ENCODE measurements at regions not wholly inside any gene's neighbourhood (a gene's known extent, or its start where the extent isn't known, plus 50 kb on each side); places are given as distances from the start of the nearest gene placed in this dataset.

- TF ChIP-seq, protein P1, sequence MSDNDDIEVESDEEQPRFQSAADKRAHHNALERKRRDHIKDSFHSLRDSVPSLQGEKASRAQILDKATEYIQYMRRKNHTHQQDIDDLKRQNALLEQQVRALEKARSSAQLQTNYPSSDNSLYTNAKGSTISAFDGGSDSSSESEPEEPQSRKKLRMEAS (IDR thresholded peaks at IDR 0.05): no peak
- TF ChIP-seq, protein P2, sequence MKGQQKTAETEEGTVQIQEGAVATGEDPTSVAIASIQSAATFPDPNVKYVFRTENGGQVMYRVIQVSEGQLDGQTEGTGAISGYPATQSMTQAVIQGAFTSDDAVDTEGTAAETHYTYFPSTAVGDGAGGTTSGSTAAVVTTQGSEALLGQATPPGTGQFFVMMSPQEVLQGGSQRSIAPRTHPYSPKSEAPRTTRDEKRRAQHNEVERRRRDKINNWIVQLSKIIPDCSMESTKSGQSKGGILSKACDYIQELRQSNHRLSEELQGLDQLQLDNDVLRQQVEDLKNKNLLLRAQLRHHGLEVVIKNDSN (IDR thresholded peaks at IDR 0.05): no peak
- TF ChIP-seq CEBPB (IDR thresholded peaks at IDR 0.05): no peak
- no peak for TF ChIP-seq TAF1 (IDR thresholded peaks at IDR 0.05; ENCODE audit: low read depth)
- TF ChIP-seq TEAD4 (IDR thresholded peaks at IDR 0.05): no peak
- no peak for TF ChIP-seq EGR1 (IDR thresholded peaks at IDR 0.05)
- no peak for TF ChIP-seq EP300 (IDR thresholded peaks at IDR 0.05; ENCODE audit: borderline replicate concordance)
- TF ChIP-seq CREB1 (IDR thresholded peaks at IDR 0.05; ENCODE audit: low read depth): no peak
- TF ChIP-seq YY1 (IDR thresholded peaks at IDR 0.05; ENCODE audit: low read depth): no peak
- TF ChIP-seq FOXM1 (IDR thresholded peaks at IDR 0.05; ENCODE audit: borderline replicate concordance, low read depth): no peak
- TF ChIP-seq, protein P3, sequence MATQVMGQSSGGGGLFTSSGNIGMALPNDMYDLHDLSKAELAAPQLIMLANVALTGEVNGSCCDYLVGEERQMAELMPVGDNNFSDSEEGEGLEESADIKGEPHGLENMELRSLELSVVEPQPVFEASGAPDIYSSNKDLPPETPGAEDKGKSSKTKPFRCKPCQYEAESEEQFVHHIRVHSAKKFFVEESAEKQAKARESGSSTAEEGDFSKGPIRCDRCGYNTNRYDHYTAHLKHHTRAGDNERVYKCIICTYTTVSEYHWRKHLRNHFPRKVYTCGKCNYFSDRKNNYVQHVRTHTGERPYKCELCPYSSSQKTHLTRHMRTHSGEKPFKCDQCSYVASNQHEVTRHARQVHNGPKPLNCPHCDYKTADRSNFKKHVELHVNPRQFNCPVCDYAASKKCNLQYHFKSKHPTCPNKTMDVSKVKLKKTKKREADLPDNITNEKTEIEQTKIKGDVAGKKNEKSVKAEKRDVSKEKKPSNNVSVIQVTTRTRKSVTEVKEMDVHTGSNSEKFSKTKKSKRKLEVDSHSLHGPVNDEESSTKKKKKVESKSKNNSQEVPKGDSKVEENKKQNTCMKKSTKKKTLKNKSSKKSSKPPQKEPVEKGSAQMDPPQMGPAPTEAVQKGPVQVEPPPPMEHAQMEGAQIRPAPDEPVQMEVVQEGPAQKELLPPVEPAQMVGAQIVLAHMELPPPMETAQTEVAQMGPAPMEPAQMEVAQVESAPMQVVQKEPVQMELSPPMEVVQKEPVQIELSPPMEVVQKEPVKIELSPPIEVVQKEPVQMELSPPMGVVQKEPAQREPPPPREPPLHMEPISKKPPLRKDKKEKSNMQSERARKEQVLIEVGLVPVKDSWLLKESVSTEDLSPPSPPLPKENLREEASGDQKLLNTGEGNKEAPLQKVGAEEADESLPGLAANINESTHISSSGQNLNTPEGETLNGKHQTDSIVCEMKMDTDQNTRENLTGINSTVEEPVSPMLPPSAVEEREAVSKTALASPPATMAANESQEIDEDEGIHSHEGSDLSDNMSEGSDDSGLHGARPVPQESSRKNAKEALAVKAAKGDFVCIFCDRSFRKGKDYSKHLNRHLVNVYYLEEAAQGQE (IDR thresholded peaks at IDR 0.05; ENCODE audit: low read depth): no peak
- TF ChIP-seq RAD21 (IDR thresholded peaks at IDR 0.05; ENCODE audit: low read depth): no peak; the same call in 1 of the 2 replicates
- no peak for TF ChIP-seq NFIC (IDR thresholded peaks at IDR 0.05)
Measured at GRCh38 chr1:83545066-83545862, 453.7 kb downstream of the TTLL7 start.

All from Ishikawa (cell line).